GDM1 (cell line): ENCODE measurements at regions not wholly inside any gene's neighbourhood (a gene's known extent, or its start where the extent isn't known, plus 50 kb on each side); places are given as distances from the start of the nearest gene placed in this dataset.
"Not testable (repeated sequence)": the region's sequence is repeated elsewhere in the genome, so short reads cannot be mapped to it uniquely, and the experiment has no call there.

Experiments used
- DNase-seq: peaks from one replicate; lab custom pipeline; 2025; lab: John Stamatoyannopoulos, UW

GRCh38 chr10:95137990-95138625 is 55.9 kb upstream of the ACSM6 start:
- not testable (repeated sequence) for DNase-seq

DNA sequence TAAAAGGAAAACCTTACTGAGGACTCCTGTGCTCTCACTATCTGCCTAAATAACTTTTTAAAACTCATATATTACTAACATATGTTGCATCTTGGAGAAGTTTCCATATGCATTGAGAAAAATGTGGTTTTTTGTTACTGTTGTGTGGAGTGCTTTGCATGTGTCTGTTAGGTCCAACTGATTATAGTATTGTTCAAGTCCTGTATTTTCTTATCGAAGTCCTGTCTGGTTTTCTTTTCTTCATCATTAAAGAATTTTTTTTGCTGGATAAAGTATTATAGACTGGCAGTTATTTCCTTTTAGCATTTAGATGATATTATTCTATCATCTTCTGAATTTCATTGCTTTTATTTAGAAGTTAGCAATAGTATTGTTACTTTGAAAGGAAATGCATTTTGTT is 59.5 kb upstream of the ACSM6 start:
- DNase-seq = no peak

GRCh38 chr10:95133997-95134396 is 60.0 kb upstream of the ACSM6 start:
- no peak for DNase-seq

GRCh38 chr10:95133016-95133752 is 60.9 kb upstream of the ACSM6 start:
- DNase-seq = peak; percentile 73

- not testable (repeated sequence) for DNase-seq
Observed at GRCh38 chr10:95130429-95130828, 61.1 kb upstream of the CYP2C8 start.

DNA sequence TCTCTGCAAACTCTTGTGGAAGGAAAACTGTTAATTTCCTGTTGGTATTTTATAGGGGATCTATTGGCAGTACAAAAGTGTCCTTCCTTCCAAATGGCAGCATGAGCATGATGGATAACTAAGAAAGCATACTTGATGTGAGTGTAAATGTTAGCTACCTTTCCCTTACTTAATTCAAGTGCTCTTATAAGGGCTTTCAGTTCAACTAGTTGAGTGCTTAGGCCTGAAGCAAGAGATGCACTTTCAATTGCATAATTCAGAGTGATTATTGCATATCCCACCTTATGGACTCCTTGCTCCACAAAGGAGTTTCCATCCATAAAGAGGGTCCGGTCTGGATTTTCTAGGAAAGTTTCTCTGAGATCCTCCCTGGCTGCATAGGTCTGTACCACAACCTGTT is 56.3 kb upstream of the CYP2C8 start:
- no peak for DNase-seq

DNA sequence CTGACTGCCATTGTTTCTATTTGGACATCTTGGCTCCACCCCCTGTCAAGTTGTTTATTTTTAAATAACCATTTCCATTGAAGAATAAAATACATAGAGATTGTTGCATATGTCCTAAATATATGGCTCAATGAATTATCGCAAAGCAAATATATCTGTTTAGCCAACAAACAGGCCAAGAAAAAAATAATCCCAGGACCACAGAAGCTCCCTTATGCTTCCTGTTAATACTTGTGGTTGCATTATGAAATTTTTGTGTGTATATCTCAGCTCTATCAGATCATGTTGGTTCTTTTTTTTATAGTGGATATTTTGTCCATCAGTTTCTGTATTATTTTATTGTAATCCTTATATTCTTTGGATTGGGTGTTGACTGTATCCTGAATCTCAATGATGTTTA is 53.4 kb upstream of the CYP2C8 start:
- DNase-seq = no peak

- no peak for DNase-seq
Observed at GRCh38 chr10:95121904-95122303, 52.6 kb upstream of the CYP2C8 start.
